ENCODE measurements at regions not wholly inside any gene's neighbourhood (a gene's known extent, or its start where the extent isn't known, plus 50 kb on each side); places are given as distances from the start of the nearest gene placed in this dataset.

GRCh38 chr9:28255174-28255573 lies 681.9 kb upstream of the C9orf72 start:
- no peak overlapping the region for H3K4me3 ChIP-seq
- H3K4me1 ChIP-seq: peaks cover 2% of the 10 kb centered on the region
- Mint-ChIP-seq H3K4me1 (peaks cover 2% of the 10 kb centered on the region), H3K27me3 (ENCODE audit: insufficient read depth, low read depth) (no peaks in the 10 kb centered on the region), H3K36me3 (no peaks in the 10 kb centered on the region), H3K9me3 (no peaks in the 10 kb centered on the region), H3K4me3 (no peak overlapping the region), H3K27ac (no peak overlapping the region)
- no peak overlapping the region for H3K4me2 ChIP-seq
- no peaks in the 10 kb centered on the region for H3K79me2 ChIP-seq (ENCODE audit: low read depth)
- no peak overlapping the region for H3K27ac ChIP-seq
- DNase-seq (ENCODE audit: low spot score): no peak
- no peaks in the 10 kb centered on the region for H3K9me3 ChIP-seq (ENCODE audit: low read depth)
- no peaks in the 10 kb centered on the region for H4K20me1 ChIP-seq (ENCODE audit: low read depth)
- no peak overlapping the region for H3K9ac ChIP-seq
- H2AFZ ChIP-seq (replicated peaks): no peak overlapping the region
- H3F3A ChIP-seq (ENCODE audit: low read depth): no peaks in the 10 kb centered on the region
- TF ChIP-seq CTCF (IDR thresholded peaks at IDR 0.05) (no peak), EZH2phosphoT487 (IDR thresholded peaks at IDR 0.05) (no peak), EZH2 (IDR thresholded peaks at IDR 0.05) (no peak)
- no peaks in the 10 kb centered on the region for H3K36me3 ChIP-seq
- no peaks in the 10 kb centered on the region for H3K27me3 ChIP-seq

GRCh38 chr9:28260330-28260729 lies 687.0 kb upstream of the C9orf72 start:
- H3K4me1 ChIP-seq: no peaks in the 10 kb centered on the region
- H3K27me3 ChIP-seq: no peaks in the 10 kb centered on the region
- no peak overlapping the region for H3K4me3 Mint-ChIP-seq
- H3K79me2 ChIP-seq (ENCODE audit: low read depth): no peaks in the 10 kb centered on the region
- no peak overlapping the region for H3K27ac ChIP-seq
- H3K9ac ChIP-seq: no peak overlapping the region
- H3K36me3 Mint-ChIP-seq: no peaks in the 10 kb centered on the region
- H3K4me3 ChIP-seq: no peak overlapping the region
- no peaks in the 10 kb centered on the region for H3K27me3 Mint-ChIP-seq (ENCODE audit: insufficient read depth, low read depth)
- TF ChIP-seq EZH2 (IDR thresholded peaks at IDR 0.05): no peak
- no peak for TF ChIP-seq EZH2phosphoT487 (IDR thresholded peaks at IDR 0.05)
- no peaks in the 10 kb centered on the region for H3F3A ChIP-seq (ENCODE audit: low read depth)
- no peak for DNase-seq (ENCODE audit: low spot score)
- peaks cover 2% of the 10 kb centered on the region for H3K4me1 Mint-ChIP-seq
- no peaks in the 10 kb centered on the region for H3K36me3 ChIP-seq
- H4K20me1 ChIP-seq (ENCODE audit: low read depth): no peaks in the 10 kb centered on the region
- H3K27ac Mint-ChIP-seq: no peak overlapping the region
- H2AFZ ChIP-seq (replicated peaks): no peak overlapping the region
- H3K4me2 ChIP-seq: no peak overlapping the region
- no peaks in the 10 kb centered on the region for H3K9me3 ChIP-seq (ENCODE audit: low read depth)
- H3K9me3 Mint-ChIP-seq: no peaks in the 10 kb centered on the region

- Histone ChIP-seq H3K27me3 (no peaks in the 10 kb centered on the region), H3K36me3 (no peaks in the 10 kb centered on the region), H3F3A (ENCODE audit: low read depth) (no peaks in the 10 kb centered on the region), H3K4me2 (no peak overlapping the region), H3K79me2 (ENCODE audit: low read depth) (no peaks in the 10 kb centered on the region), H3K4me3 (no peak overlapping the region), H3K9ac (no peak overlapping the region), H3K9me3 (ENCODE audit: low read depth) (no peaks in the 10 kb centered on the region), H2AFZ (replicated peaks) (no peak overlapping the region), H3K4me1 (no peaks in the 10 kb centered on the region), H3K27ac (no peak overlapping the region), H4K20me1 (ENCODE audit: low read depth) (no peaks in the 10 kb centered on the region)
- Mint-ChIP-seq H3K9me3 (no peaks in the 10 kb centered on the region), H3K36me3 (no peaks in the 10 kb centered on the region), H3K4me1 (no peaks in the 10 kb centered on the region), H3K27me3 (ENCODE audit: insufficient read depth, low read depth) (no peaks in the 10 kb centered on the region), H3K27ac (no peak overlapping the region), H3K4me3 (no peak overlapping the region)
- TF ChIP-seq CTCF (IDR thresholded peaks at IDR 0.05) (no peak), EZH2phosphoT487 (IDR thresholded peaks at IDR 0.05) (no peak), EZH2 (IDR thresholded peaks at IDR 0.05) (no peak)
- no peak for DNase-seq (ENCODE audit: low spot score)
Observed at GRCh38 chr9:28264368-28264767, 691.1 kb upstream of the C9orf72 start.

DNA sequence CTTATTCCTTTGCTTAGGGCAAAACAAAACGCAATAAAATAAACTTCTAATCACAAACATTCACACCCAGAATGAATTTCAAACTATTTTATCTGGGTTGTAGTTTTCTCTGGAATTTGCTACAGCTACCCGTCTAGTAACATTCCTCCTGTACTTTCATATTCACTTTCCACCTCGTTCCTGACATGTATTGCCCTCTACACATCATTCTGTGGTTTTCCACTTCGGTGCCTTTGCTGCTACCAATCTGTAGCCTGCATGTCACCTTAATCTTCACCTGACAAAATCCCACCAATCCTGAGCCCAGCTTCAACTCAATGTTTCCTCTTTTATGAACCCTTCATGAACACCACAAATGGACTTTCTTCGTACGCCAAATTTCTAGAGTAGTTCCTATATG lies 694.1 kb upstream of the C9orf72 start:
- Histone ChIP-seq H2AFZ (replicated peaks) (no peak overlapping the region), H4K20me1 (ENCODE audit: low read depth) (no peaks in the 10 kb centered on the region), H3F3A (ENCODE audit: low read depth) (no peaks in the 10 kb centered on the region), H3K4me3 (no peak overlapping the region), H3K4me1 (no peaks in the 10 kb centered on the region), H3K36me3 (no peaks in the 10 kb centered on the region), H3K79me2 (ENCODE audit: low read depth) (no peaks in the 10 kb centered on the region), H3K27me3 (no peaks in the 10 kb centered on the region), H3K9me3 (ENCODE audit: low read depth) (no peaks in the 10 kb centered on the region), H3K27ac (no peak overlapping the region), H3K4me2 (no peak overlapping the region), H3K9ac (no peak overlapping the region)
- no peak for TF ChIP-seq EZH2phosphoT487 (IDR thresholded peaks at IDR 0.05)
- TF ChIP-seq CTCF (IDR thresholded peaks at IDR 0.05): no peak
- no peak for TF ChIP-seq EZH2 (IDR thresholded peaks at IDR 0.05)
- no peak for DNase-seq (ENCODE audit: low spot score)
- H3K9me3 Mint-ChIP-seq: no peaks in the 10 kb centered on the region
- H3K27me3 Mint-ChIP-seq (ENCODE audit: insufficient read depth, low read depth): no peaks in the 10 kb centered on the region
- peaks cover 5% of the 10 kb centered on the region for H3K4me1 Mint-ChIP-seq
- no peak overlapping the region for H3K27ac Mint-ChIP-seq
- no peak overlapping the region for H3K4me3 Mint-ChIP-seq
- no peaks in the 10 kb centered on the region for H3K36me3 Mint-ChIP-seq

Measured in neural progenitor cell (in vitro differentiated cells).